NCI-H187 treated with DMSO at 0.1 percent for 48 hours (cell line): ENCODE measurements at regions not wholly inside any gene's neighbourhood (a gene's known extent, or its start where the extent isn't known, plus 50 kb on each side); places are given as distances from the start of the nearest gene placed in this dataset.
"Not testable (repeated sequence)": the region's sequence is repeated elsewhere in the genome, so short reads cannot be mapped to it uniquely, and the experiment has no call there.

Experiments
- DNase-seq: peaks from one replicate; lab custom pipeline; 2025; lab: John Stamatoyannopoulos, UW

DNA sequence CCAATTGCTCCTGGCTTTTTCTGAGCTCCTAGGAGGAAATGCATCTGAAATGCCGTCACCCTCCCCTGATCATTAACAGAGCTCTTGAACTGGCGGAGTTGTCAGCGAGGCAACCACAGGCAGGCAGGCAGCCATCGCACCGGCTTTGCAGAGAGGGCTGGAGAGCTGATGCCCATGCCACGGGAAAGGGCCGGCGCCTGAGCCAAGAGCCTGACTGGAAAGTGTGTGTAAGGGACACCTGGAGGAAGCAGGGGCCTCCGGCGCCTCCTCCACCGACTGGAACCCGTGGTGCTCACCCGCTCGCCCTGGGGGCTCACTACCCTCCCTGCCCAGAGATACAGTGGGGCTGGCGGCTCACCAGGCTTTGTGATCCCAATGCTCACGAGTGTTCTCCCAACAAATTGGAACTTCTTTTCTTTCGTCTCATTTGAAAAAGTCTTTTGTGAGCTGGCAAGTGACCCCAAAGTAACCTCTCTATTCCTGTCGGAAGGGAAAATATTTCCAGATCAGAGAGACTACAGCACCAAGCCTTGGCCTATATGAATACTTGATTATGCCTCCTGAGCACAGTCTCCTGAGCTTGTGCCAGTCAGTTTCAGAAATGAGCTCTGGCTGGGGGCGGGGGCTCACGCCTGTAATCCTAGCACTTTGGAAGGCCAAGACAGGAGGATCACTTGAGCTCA, 97.7 kb upstream of the SLC25A33 start:
- DNase-seq: no peak

DNA sequence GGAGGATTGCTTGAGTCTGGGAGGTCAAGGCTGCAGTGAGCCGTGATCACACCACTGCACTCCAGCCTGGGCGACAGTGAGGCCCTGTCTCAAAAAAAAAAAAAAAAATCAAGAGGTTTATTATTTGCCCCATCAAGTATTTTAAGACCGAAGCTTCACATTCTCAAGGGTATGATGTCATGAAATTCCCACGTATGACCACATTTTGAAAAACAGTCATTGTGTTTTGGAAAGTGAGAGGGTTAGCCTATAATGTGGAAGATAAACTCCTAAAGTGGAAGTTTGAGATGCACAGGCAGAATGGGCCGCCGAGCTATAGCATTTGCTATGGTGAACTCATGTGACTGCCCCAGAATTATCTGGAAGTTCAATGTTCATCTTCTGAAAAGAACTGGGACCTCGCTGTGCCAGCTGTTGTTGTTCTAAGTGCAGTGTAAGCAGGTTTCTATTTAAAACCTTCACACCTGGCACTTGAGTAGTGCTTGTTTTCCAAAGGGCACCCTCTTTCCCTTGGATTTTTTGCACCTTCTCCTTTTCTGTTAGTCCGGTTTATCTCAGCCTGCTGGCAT, 96.9 kb upstream of the SLC25A33 start:
- peak; percentile 23 for DNase-seq

DNA sequence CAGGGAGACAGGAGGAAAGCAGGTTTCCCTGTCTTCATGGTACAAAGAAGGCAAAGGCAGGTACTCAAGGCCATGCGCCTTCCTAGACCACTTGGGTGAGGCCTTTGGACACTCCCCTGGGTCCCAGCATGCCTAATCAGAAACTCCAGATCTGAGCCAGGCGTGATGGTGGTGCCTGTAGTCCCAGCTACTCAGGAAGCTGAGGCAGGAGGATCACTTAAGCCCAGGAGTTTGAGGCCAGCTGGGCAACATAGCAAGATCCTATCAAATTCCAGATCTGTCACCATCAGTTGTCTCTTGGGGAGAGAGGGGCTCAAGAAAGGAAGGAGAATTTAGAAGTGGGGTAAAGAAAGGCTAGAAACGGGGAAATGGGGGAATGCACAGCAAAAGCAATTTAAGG, 96.3 kb upstream of the SLC25A33 start:
- no peak for DNase-seq

- no peak for DNase-seq
Measured at GRCh38 chr1:9443913-9444445, 95.3 kb upstream of the SLC25A33 start.

GRCh38 chr1:9444532-9444931, 94.7 kb upstream of the SLC25A33 start:
- DNase-seq: no peak

GRCh38 chr1:9445081-9445480, 94.2 kb upstream of the SLC25A33 start:
- not testable (repeated sequence) for DNase-seq

DNA sequence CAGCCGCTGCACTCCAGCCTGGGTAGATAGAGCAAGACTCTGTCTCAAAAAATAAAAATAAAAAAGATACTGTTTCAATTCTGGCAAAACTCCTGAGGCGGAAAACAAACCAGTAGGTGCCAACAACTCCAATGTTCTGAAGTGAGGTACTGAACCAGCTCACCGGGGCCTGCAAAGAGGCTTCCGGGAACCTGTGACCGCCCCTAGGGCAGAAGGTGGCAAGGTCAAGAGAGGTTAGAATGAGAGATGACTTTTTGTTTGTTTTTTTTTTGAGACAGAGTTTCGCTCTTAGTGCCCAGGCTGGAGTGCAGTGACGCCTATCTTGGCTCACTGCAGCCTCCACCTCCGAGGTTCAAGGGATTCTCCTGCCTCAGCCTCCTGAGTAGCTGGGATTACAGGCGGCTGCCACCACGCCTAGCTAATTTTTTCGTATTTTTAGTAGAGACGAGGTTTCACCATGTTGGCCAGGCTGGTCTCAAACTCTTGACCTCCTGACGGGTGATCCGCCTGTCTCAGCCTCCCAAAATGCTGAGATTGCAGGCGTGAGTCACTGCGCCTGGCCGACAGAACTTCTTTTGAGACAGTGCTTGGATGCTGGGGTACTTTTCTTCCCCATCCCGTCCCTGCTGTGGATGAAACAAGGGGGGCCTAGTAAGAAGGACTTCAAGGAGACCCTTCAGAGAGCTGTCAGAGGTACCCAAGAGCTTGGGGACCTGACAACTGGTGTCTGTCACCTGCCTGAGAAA, 91.9 kb upstream of the SLC25A33 start:
- DNase-seq: no peak

GRCh38 chr1:9448132-9449109, 90.8 kb upstream of the SLC25A33 start:
- no peak for DNase-seq

DNA sequence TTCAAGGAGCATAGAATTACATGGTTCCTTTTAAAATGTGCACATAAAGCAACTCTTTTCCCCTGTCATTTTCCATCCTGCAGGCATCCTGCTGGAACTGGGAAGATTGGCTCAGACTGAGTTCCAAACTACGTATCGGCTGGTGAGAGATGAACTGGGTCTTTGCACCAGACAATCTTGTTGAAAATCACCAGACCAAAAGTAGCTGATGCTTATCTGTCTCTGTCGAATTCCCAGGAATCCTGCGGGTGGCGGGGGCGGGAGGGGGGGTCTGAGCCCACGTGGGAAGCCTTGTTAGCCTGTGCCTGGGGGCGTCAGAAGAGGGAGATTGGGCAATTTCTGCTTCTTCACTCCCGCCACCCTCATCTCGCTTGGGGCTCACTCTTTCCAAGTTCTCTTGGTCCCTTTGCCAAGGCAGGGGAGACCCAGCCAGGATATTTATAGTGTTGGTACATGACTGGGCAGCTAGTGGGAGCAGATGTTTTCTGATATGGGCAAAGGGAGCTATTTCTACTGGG, 90.1 kb upstream of the SLC25A33 start:
- no peak for DNase-seq

- no peak for DNase-seq
Measured at GRCh38 chr1:9449976-9450696, 89.1 kb upstream of the SLC25A33 start.

DNA sequence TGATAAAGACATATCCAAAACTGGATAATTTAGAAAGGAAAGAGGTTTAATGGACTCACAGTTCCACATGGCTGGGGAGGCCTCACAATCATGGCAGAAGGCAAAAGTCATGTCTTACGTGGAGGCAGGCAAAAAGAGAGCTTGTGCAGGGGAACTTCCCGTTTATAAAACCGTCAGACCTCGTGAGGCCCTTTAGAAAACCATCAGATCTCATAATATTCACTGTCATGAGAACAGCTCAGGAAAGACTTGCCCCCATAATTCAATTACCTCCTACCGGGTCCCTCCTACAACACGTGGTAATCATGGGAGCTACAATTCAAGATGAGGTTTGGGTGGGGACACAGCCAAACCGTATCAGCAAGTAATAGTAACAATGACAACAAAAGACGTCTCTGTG, 88.2 kb upstream of the SLC25A33 start:
- DNase-seq: no peak

- no peak for DNase-seq
Measured at GRCh38 chr1:9452516-9453140, 86.6 kb upstream of the SLC25A33 start.

GRCh38 chr1:9453375-9453774, 85.9 kb upstream of the SLC25A33 start:
- DNase-seq: no peak

DNA sequence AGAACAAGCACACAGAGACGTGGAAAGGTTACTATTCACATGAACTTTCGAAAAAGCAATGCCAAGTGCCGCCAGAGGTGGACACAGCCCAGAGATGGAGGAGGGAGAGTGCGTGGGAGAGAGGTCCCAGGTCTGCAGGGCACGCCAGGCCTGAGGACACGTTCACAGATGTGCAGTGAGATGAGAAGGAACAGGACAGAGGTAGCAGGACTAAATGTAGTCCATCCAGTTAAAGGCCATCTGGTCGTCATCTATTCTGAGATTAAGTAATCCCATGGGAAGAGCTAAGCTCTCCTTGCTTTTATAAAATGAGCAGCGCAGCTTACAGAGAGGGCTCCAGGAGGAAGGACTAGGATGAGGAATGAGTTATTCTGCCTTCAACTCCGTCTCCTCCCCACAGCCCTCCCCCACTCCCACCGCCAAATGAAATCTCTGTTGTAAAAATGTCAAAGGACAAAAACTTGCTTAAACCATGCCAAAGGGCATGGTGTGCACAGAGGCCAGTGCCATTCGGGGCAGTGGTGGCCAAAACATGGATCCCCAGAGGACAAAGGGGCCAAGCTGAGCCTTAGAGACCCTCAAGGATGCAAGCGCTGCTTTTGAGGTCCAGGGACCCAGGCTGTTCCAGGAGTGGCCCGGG, 85.4 kb upstream of the SLC25A33 start:
- no peak for DNase-seq

DNA sequence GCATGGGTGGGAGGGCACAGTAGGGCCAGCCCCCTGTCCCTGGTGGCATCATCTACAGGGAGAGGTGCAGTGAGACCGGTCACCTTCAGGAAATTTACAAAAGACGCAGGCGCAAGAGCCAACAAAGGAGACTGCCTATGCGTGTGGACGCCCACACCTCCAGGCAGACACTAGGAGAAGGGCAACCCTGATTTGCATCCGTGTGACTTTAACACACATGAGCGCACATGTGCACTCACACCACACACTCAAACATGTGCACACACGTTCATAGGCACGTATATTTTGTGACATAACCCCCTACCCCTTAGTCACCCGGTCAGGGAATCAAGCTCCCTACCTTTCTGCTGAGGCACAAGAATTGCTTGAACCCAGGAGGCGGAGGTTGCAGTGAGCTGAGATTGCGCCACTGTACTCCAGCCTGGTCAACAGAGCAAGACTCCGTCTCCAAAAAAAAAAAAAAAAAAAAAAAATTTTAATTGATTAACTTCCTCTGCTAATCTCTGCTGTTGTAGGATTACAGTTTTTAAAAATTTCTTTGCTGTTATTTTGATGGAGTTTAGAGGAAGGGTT, 84.7 kb upstream of the SLC25A33 start:
- no peak for DNase-seq

DNA sequence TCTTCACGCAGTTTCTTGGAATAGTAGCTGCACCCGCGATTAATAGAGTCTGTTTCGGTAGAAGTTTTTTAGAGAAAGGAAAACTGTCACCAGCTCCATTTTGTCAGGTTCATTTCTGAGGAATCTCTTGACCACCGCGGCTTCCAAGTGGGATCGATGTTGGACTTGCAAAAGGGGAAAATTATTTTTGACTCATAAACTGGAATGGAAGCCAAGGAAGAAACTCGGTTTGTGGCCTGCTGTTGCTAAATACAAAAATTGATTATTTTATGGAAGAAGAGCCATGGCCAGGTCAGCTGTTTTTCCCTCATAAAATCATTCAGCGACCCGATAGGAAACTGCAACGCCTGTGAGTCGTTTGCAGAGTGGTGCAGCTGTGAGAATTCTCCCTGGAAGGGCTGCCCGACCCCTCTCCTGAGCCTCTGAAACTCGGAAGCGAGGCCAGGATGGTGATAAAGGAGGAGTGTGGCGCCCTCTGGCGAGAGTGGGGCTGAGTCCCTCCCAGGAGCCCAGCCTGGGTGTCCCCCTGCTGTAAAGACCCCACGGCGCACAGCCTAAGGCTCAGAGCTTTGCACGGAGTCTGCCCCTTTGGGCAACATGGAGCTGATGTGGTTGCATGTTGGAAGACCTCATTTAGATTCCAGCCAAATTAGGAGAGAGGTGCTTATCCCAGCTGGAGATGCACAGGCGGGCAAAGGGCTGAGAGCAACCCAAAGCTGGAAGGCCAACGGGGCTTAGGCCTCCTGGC, 83.6 kb upstream of the SLC25A33 start:
- no peak for DNase-seq

- no peak for DNase-seq
Measured at GRCh38 chr1:9456833-9457232, 82.4 kb upstream of the SLC25A33 start.

- no peak for DNase-seq
Measured at GRCh38 chr1:9459816-9460407, 79.4 kb upstream of the SLC25A33 start.

DNA sequence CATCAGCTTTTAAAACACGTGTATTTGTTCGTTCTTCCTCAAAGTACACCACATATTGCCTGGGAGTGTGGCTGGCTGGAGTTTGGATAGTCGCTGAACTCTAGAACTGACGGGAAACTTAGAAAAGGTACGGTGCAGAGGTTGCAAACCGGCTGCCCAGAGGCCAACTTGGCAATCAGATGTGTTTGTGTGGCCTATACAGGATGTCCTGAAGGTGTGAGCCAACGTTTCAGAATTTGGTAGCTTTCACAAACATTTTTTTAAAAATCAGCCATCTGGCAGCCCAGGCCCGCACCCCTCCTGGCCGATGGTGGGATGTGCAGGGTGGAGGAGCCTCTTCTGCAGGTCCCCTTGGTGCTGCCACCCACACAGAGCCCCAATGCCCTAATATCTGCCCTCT, 73.6 kb upstream of the SLC25A33 start:
- DNase-seq: no peak
